NCI-H2196 (cell line): ENCODE measurements at regions not wholly inside any gene's neighbourhood (a gene's known extent, or its start where the extent isn't known, plus 50 kb on each side); places are given as distances from the start of the nearest gene placed in this dataset.
"Not testable (repeated sequence)": the region's sequence is repeated elsewhere in the genome, so short reads cannot be mapped to it uniquely, and the experiment has no call there.

Experiments
- DNase-seq: peaks from one replicate; lab custom pipeline; 2025; ENCODE audit not compliant: unreplicated experiment; lab: John Stamatoyannopoulos, UW

GRCh38 chr12:25341877-25342276 lies 91.1 kb upstream of the KRAS start:
- not testable (repeated sequence) for DNase-seq

GRCh38 chr12:25337916-25338315 lies 87.2 kb upstream of the KRAS start:
- no peak for DNase-seq

GRCh38 chr12:25332143-25332542 lies 81.4 kb upstream of the KRAS start:
- no peak for DNase-seq

- DNase-seq: peak; percentile 27
Measured at GRCh38 chr12:25328072-25328712, 77.5 kb upstream of the KRAS start.

GRCh38 chr12:25327321-25327720 lies 76.6 kb upstream of the KRAS start:
- DNase-seq: no peak

- DNase-seq: no peak
Measured at GRCh38 chr12:25326326-25326725, 75.6 kb upstream of the KRAS start.

- DNase-seq: no peak
Measured at GRCh38 chr12:25324861-25325260, 74.1 kb upstream of the KRAS start.

- DNase-seq: no peak
Measured at GRCh38 chr12:25323581-25323982, 72.9 kb upstream of the KRAS start.

GRCh38 chr12:25322918-25323531 lies 72.3 kb upstream of the KRAS start:
- DNase-seq: no peak

GRCh38 chr12:25322351-25322750 lies 71.6 kb upstream of the KRAS start:
- DNase-seq: no peak

GRCh38 chr12:25321772-25322171 lies 71.0 kb upstream of the KRAS start:
- DNase-seq: no peak

- DNase-seq: no peak
Measured at GRCh38 chr12:25320123-25321006, 69.6 kb upstream of the KRAS start.

- no peak for DNase-seq
Measured at GRCh38 chr12:25319233-25319984, 68.7 kb upstream of the KRAS start.

- DNase-seq: no peak
Measured at GRCh38 chr12:25317553-25317952, 66.8 kb upstream of the KRAS start.

- DNase-seq: no peak
Measured at GRCh38 chr12:25315388-25315787, 64.7 kb upstream of the KRAS start.

- not testable (repeated sequence) for DNase-seq
Measured at GRCh38 chr12:25313266-25313990, 62.7 kb upstream of the KRAS start.

GRCh38 chr12:25311506-25311905 lies 60.8 kb upstream of the KRAS start:
- no peak for DNase-seq

GRCh38 chr12:25310071-25310470 lies 59.3 kb upstream of the KRAS start:
- DNase-seq: not testable (repeated sequence)

- DNase-seq: no peak
Measured at GRCh38 chr12:25308756-25309155, 58.0 kb upstream of the KRAS start.

- DNase-seq: no peak
Measured at GRCh38 chr12:25307818-25308217, 57.1 kb upstream of the KRAS start.

- no peak for DNase-seq
Measured at GRCh38 chr12:25301798-25302197, 51.1 kb upstream of the KRAS start.
